ENCODE measurements at regions not wholly inside any gene's neighbourhood (a gene's known extent, or its start where the extent isn't known, plus 50 kb on each side); places are given as distances from the start of the nearest gene placed in this dataset.
A peak's percentile ranks its signal among the peaks of the same experiment; 100 is the strongest.

GRCh38 chr1:232872284-232872683 lies 67.1 kb downstream of the MAP10 start:
- DNase-seq = peak; percentile 17
- no peak overlapping the region for H3K9ac ChIP-seq
- peak overlapping the region in 1 of 2 experiments; percentile 69; a peak in 2 of 4 replicates for H3K27ac ChIP-seq (ENCODE audit: low read depth in 2 of 2, low read length in 1 of 2)
- 51% methylated on average over 3 of the region's 3 CpGs for WGBS (ENCODE audit: low lambda C conversion rate)
- H3K4me2 ChIP-seq = no peak overlapping the region
- no peaks in the 10 kb centered on the region; the same call in 1 of the 2 replicates for H3K27me3 ChIP-seq (ENCODE audit: insufficient read depth)
- H3F3A ChIP-seq (replicated peaks; ENCODE audit: insufficient read depth) = no peaks in the 10 kb centered on the region
- no peaks in the 10 kb centered on the region for H3K79me2 ChIP-seq (ENCODE audit: insufficient read depth)
- H2AFZ ChIP-seq (ENCODE audit: low read depth) = no peak overlapping the region
- TF ChIP-seq RFX5 (IDR thresholded peaks at IDR 0.05; ENCODE audit: low read length) = no peak
- TF ChIP-seq, protein P1, sequence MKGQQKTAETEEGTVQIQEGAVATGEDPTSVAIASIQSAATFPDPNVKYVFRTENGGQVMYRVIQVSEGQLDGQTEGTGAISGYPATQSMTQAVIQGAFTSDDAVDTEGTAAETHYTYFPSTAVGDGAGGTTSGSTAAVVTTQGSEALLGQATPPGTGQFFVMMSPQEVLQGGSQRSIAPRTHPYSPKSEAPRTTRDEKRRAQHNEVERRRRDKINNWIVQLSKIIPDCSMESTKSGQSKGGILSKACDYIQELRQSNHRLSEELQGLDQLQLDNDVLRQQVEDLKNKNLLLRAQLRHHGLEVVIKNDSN (IDR thresholded peaks at IDR 0.05; ENCODE audit: borderline replicate concordance, low read depth) = no peak
- CTCF ChIA-PET = interaction anchor here (1.3 kb wide), 1 partner anchor 9 kb away, joined by 5 read pairs; no protein-coding TSS in a partner anchor
- no peaks in the 10 kb centered on the region for H3K9me2 ChIP-seq
- no peaks in the 10 kb centered on the region for H4K20me1 ChIP-seq (ENCODE audit: insufficient read depth)
- H3K4me3 ChIP-seq (ENCODE audit: low read depth in 2 of 2, low read length in 1 of 2) = no peak overlapping the region
- H3K4me1 ChIP-seq (ENCODE audit: control insufficient read depth in 1 of 2, insufficient read depth in 2 of 2, low read depth in 1 of 2, low read length in 1 of 2) = peaks cover 0 to 31% of the 10 kb centered on the region in 2 experiments; a peak in 2 of 4 replicates
- H3K9me3 ChIP-seq = no peaks in the 10 kb centered on the region
- POLR2A ChIA-PET = no interaction called here
- H3K36me3 ChIP-seq (replicated peaks in 1 of 2; ENCODE audit: control insufficient read depth in 1 of 2, insufficient read depth in 2 of 2, low read length in 1 of 2) = no peaks in the 10 kb centered on the region

DNA sequence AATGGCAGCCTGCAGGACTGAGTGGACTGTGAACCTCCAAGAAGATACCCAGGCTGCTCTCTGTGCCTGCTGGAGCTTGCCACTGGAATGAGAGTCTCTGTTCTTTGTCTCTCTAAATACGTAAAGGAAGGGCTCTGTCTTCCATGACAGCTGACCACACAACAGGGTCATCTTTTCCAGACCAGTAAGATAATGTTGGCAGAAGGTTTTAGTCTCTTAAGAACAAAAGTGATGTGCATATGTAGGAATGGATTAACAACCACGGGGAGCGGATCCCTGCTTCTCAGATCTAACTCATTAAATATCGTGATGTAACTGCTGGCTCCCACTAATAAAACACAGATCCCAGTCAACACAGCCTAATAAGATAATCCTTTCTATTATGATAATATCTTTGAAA lies 67.5 kb downstream of the MAP10 start:
- Histone ChIP-seq H3K4me1 (ENCODE audit: control insufficient read depth in 1 of 2, insufficient read depth in 2 of 2, low read depth in 1 of 2, low read length in 1 of 2) (peaks cover 0 to 31% of the 10 kb centered on the region in 2 experiments; a peak in 2 of 4 replicates), H3K4me2 (no peak overlapping the region), H4K20me1 (ENCODE audit: insufficient read depth) (no peaks in the 10 kb centered on the region), H3K9me2 (no peaks in the 10 kb centered on the region), H3K79me2 (ENCODE audit: insufficient read depth) (no peaks in the 10 kb centered on the region), H3K36me3 (replicated peaks in 1 of 2; ENCODE audit: control insufficient read depth in 1 of 2, insufficient read depth in 2 of 2, low read length in 1 of 2) (no peaks in the 10 kb centered on the region), H2AFZ (ENCODE audit: low read depth) (no peak overlapping the region), H3K27me3 (ENCODE audit: insufficient read depth) (no peaks in the 10 kb centered on the region; the same call in 1 of the 2 replicates), H3K9me3 (no peaks in the 10 kb centered on the region), H3K4me3 (ENCODE audit: low read depth in 2 of 2, low read length in 1 of 2) (no peak overlapping the region), H3K27ac (ENCODE audit: low read depth in 2 of 2, low read length in 1 of 2) (peak overlapping the region in 1 of 2 experiments; percentile 69; a peak in 2 of 4 replicates), H3F3A (replicated peaks; ENCODE audit: insufficient read depth) (no peaks in the 10 kb centered on the region), H3K9ac (no peak overlapping the region)
- CTCF ChIA-PET = interaction anchor here (1.3 to 1.4 kb wide), 2 partner anchors 9 to 21 kb away, joined by 3 to 5 read pairs; no protein-coding TSS in a partner anchor
- WGBS (ENCODE audit: low lambda C conversion rate) = 35% methylated on average over 4 of the region's 4 CpGs
- POLR2A ChIA-PET = no interaction called here
- DNase-seq = peak; percentile 73
- TF ChIP-seq CHD2 (IDR thresholded peaks at IDR 0.05; ENCODE audit: low read length, partially characterized antibody) = no peak
- peak in 1 of 2 experiments; percentile 45; a peak in 1 of 4 replicates for TF ChIP-seq EP300 (IDR thresholded peaks at IDR 0.05; ENCODE audit: borderline replicate concordance in 1 of 2, low read depth in 1 of 2, low read length in 1 of 2)
- no peak for TF ChIP-seq GABPA (IDR thresholded peaks at IDR 0.05; ENCODE audit: low read depth)
- peak; percentile 82 for TF ChIP-seq RCOR1 (IDR thresholded peaks at IDR 0.05; ENCODE audit: low read length)
- TF ChIP-seq RFX5 (IDR thresholded peaks at IDR 0.05; ENCODE audit: low read length) = no peak
- no peak for TF ChIP-seq NFIC (IDR thresholded peaks at IDR 0.05; ENCODE audit: borderline replicate concordance)
- peak; percentile 54 for TF ChIP-seq GATA2 (CRISPR knock-in tag; IDR thresholded peaks at IDR 0.05)
- TF ChIP-seq, protein P2, sequence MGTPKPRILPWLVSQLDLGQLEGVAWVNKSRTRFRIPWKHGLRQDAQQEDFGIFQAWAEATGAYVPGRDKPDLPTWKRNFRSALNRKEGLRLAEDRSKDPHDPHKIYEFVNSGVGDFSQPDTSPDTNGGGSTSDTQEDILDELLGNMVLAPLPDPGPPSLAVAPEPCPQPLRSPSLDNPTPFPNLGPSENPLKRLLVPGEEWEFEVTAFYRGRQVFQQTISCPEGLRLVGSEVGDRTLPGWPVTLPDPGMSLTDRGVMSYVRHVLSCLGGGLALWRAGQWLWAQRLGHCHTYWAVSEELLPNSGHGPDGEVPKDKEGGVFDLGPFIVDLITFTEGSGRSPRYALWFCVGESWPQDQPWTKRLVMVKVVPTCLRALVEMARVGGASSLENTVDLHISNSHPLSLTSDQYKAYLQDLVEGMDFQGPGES (IDR thresholded peaks at IDR 0.05; ENCODE audit: low read depth, low read length) = no peak
- no peak for TF ChIP-seq SIN3A (IDR thresholded peaks at IDR 0.05; ENCODE audit: borderline replicate concordance, low read depth, low read length)
- TF ChIP-seq, protein P3, sequence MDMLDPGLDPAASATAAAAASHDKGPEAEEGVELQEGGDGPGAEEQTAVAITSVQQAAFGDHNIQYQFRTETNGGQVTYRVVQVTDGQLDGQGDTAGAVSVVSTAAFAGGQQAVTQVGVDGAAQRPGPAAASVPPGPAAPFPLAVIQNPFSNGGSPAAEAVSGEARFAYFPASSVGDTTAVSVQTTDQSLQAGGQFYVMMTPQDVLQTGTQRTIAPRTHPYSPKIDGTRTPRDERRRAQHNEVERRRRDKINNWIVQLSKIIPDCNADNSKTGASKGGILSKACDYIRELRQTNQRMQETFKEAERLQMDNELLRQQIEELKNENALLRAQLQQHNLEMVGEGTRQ (IDR thresholded peaks at IDR 0.05; ENCODE audit: borderline replicate concordance, low read depth, low read length) = no peak
- TF ChIP-seq FOXM1 (IDR thresholded peaks at IDR 0.05; ENCODE audit: low read depth) = no peak
- TF ChIP-seq TCF12 (IDR thresholded peaks at IDR 0.05) = peak; percentile 1; the same call in 1 of the 2 replicates
- no peak for TF ChIP-seq MXI1 (IDR thresholded peaks at IDR 0.05; ENCODE audit: low read depth, low read length)
- TF ChIP-seq MEF2A (IDR thresholded peaks at IDR 0.05; ENCODE audit: borderline replicate concordance, low read depth) = no peak
- TF ChIP-seq RAD21 (IDR thresholded peaks at IDR 0.05; ENCODE audit: low read length) = peak; percentile 23; the same call in 1 of the 2 replicates

Measured in SK-N-SH (cell line).